GM12872 (cell line): ENCODE measurements at regions not wholly inside any gene's neighbourhood (a gene's known extent, or its start where the extent isn't known, plus 50 kb on each side); places are given as distances from the start of the nearest gene placed in this dataset.

Experiments used
- CTCF ChIP-seq: IDR thresholded peaks from 3 replicates; pipeline ENCODE4 v1.5.1; 2011; ENCODE audit warnings: low read depth, mild to moderate bottlenecking, low read length, moderate library complexity; ENCODE audit not compliant: insufficient read depth

- TF ChIP-seq CTCF, result no peak
These were observed 250.6 kb upstream of the NDST3 start for GRCh38 chr4:117783716-117784115.

GRCh38 chr4:117784266-117784665 lies 250.0 kb upstream of the NDST3 start:
- TF ChIP-seq CTCF, result no peak

- no peak for TF ChIP-seq CTCF
These were observed 247.7 kb upstream of the NDST3 start for GRCh38 chr4:117786566-117786965.

GRCh38 chr4:117793845-117794480 lies 240.3 kb upstream of the NDST3 start:
- no peak for TF ChIP-seq CTCF

- TF ChIP-seq CTCF, result no peak
These were observed 237.6 kb upstream of the NDST3 start for GRCh38 chr4:117796677-117797076.

- TF ChIP-seq CTCF, result no peak
These were observed 233.7 kb upstream of the NDST3 start for GRCh38 chr4:117800636-117801035.

- TF ChIP-seq CTCF, result no peak
These were observed 232.5 kb upstream of the NDST3 start for GRCh38 chr4:117801756-117802155.

- no peak for TF ChIP-seq CTCF
These were observed 222.6 kb upstream of the NDST3 start for GRCh38 chr4:117811731-117812130.
